Iris pigment epithelial cell (primary cell): ENCODE measurements at regions not wholly inside any gene's neighbourhood (a gene's known extent, or its start where the extent isn't known, plus 50 kb on each side); places are given as distances from the start of the nearest gene placed in this dataset.

ENCODE experiments used
- DNase-seq: peaks from one replicate; pipeline ENCODE4 v3.0.0-alpha.2; 2011; ENCODE audit warnings: low read depth

- no peak for DNase-seq
Observed at GRCh38 chr15:99921101-99921500, 187.9 kb upstream of the LYSMD4 start.

GRCh38 chr15:99918072-99918471, 184.8 kb upstream of the LYSMD4 start:
- DNase-seq, result no peak

GRCh38 chr15:99917252-99917651, 184.0 kb upstream of the LYSMD4 start:
- DNase-seq, result no peak

GRCh38 chr15:99916668-99917223, 183.5 kb upstream of the LYSMD4 start:
- no peak for DNase-seq

GRCh38 chr15:99914723-99915122, 181.5 kb upstream of the LYSMD4 start:
- DNase-seq, result no peak

- DNase-seq, result no peak
Observed at GRCh38 chr15:99911816-99912215, 178.6 kb upstream of the LYSMD4 start.

- DNase-seq, result no peak
Observed at GRCh38 chr15:99909592-99910295, 176.5 kb upstream of the LYSMD4 start.

- no peak for DNase-seq
Observed at GRCh38 chr15:99907698-99908097, 174.5 kb upstream of the LYSMD4 start.

- DNase-seq, result no peak
Observed at GRCh38 chr15:99906793-99907192, 173.6 kb upstream of the LYSMD4 start.

GRCh38 chr15:99906311-99906710, 173.1 kb upstream of the LYSMD4 start:
- no peak for DNase-seq

- DNase-seq, result no peak
Observed at GRCh38 chr15:99902248-99902928, 169.2 kb upstream of the LYSMD4 start.

GRCh38 chr15:99895956-99896311, 162.7 kb upstream of the LYSMD4 start:
- DNase-seq, result no peak

GRCh38 chr15:99895189-99895955, 162.1 kb upstream of the LYSMD4 start:
- no peak for DNase-seq

- DNase-seq, result no peak
Observed at GRCh38 chr15:99878835-99879234, 145.6 kb upstream of the LYSMD4 start.

GRCh38 chr15:99873451-99873850, 140.2 kb upstream of the LYSMD4 start:
- no peak for DNase-seq

GRCh38 chr15:99863550-99864198, 130.4 kb upstream of the LYSMD4 start:
- DNase-seq, result no peak

- DNase-seq, result no peak
Observed at GRCh38 chr15:99857836-99858235, 124.6 kb upstream of the LYSMD4 start.

- DNase-seq, result no peak
Observed at GRCh38 chr15:99850517-99850916, 117.3 kb upstream of the LYSMD4 start.

- DNase-seq, result peak; percentile 52
Observed at GRCh38 chr15:99845009-99845408, 111.8 kb upstream of the LYSMD4 start.

GRCh38 chr15:99844150-99844549, 110.9 kb upstream of the LYSMD4 start:
- DNase-seq, result no peak

GRCh38 chr15:99842071-99842470, 108.8 kb upstream of the LYSMD4 start:
- no peak for DNase-seq

GRCh38 chr15:99826157-99826780, 93.0 kb upstream of the LYSMD4 start:
- no peak for DNase-seq
